Adrenal gland (tissue), 9 donors: ENCODE measurements at regions not wholly inside any gene's neighbourhood (a gene's known extent, or its start where the extent isn't known, plus 50 kb on each side); places are given as distances from the start of the nearest gene placed in this dataset.

Experiments used
- DNase-seq, 7 donors: peaks; one replicate each; pipeline ENCODE4 v3.0.0-alpha.2; 2019 to 2020
- H3K27ac ChIP-seq, 5 donors: fragments of 200-600 bp; sonication (generic) in 4 of 5; 1 replicate in 3 of 5; 2 replicates in 2 of 5; pipeline versions ENCODE4 v1.5.1 to v1.8.0; 2016 to 2020; ENCODE audit warnings: mild to moderate bottlenecking in 1 of 5
- H3K27me3 ChIP-seq: fragments of 200-600 bp; 2 replicates; pipeline ENCODE4 v1.8.0; 2021
- H3K36me3 ChIP-seq, 2 donors: fragments of 200-600 bp; replicated peaks in 1 of 2; 1 replicate in 1 of 2; 2 replicates in 1 of 2; pipeline versions ENCODE4 v1.5.1 to v1.8.0; 2018 to 2022
- H3K4me1 ChIP-seq, 2 donors: fragments of 200-600 bp; replicated peaks in 1 of 2; 1 replicate in 1 of 2; 2 replicates in 1 of 2; pipeline versions ENCODE4 v1.5.1 to v1.8.0; 2018 to 2021
- H3K4me3 ChIP-seq, 4 donors: fragments of 200-600 bp; sonication (generic) in 3 of 4; one replicate each; pipeline ENCODE4 v1.5.1; 2016 to 2018
- H3K9me3 ChIP-seq, 3 donors: fragments of 200-600 bp; sonication (generic) in 1 of 3; replicated peaks in 1 of 3; 1 replicate in 2 of 3; 2 replicates in 1 of 3; pipeline versions ENCODE4 v1.5.1 to v1.8.0; 2016 to 2021
- POLR2A ChIP-seq, 2 donors: fragments of 450-650 bp; IDR thresholded peaks; one replicate each; pipeline ENCODE4 v1.6.1; 2017; ENCODE audit warnings: antibody characterized with exemption in 2 of 2, mild to moderate bottlenecking in 2 of 2, moderate library complexity in 1 of 2
- WGBS, 4 donors: extraction: QIAGEN DNeasy Blood & Tissue Kit in 2 of 4; methylation state at CpG; one replicate each; pipeline versions ENCODE4 v1.1.5 to v1.1.7; 2013 to 2017; 5-methylcytosine and 5-hydroxymethylcytosine counted together
- intact Hi-C, 2 donors: fragments of 100-400 bp; cut with DNase I; formaldehyde crosslinking; loops; one replicate each; pipeline versions ENCODE4 v1.14.1 to v1.15.0; 2022 to 2023
- TF ChIP-seq, protein P1 (sequence below), 6 experiments: fragments of 450-650 bp in 4 of 6; fragments of 200-600 bp in 2 of 6; sonication (generic) in 1 of 6; IDR thresholded peaks; 1 replicate in 5 of 6; 2 replicates in 1 of 6; pipeline versions ENCODE4 v1.5.1 to v1.8.0; 2016 to 2021; ENCODE audit warnings: antibody characterized with exemption in 6 of 6, mild to moderate bottlenecking in 2 of 6, moderate library complexity in 1 of 6
- donor health status: healthy with polysubstance abuse.
- donor health status: Bipolar disorder and iron deficiency.
- donor health status: DM: yes; HTN: yes; CAD: no.
- donor health status: DM: no; HTN: no; CAD: no.
- donor health status: DM: no; HTN: no; CAD: no.

DNA sequence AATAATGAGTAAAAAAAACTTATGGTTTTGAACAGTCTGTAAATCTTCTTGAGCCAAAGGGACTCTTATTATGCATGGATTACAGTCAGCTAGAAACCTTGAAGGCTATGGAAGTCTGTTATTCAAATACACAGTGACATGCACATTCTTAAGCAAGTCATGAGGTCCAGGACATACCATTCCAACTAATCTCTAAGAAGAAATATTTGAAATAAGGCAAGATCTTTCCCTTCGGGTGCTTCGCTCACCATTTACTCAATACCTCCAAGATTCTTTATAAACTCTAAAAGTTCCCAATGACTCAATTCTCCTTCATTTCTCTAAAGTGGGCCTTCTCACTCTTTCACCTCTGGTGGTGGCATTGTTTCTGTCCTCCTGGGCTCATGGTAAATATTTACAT, 811.0 kb downstream of the NR2F1-AS1 start:
- H3K9me3 ChIP-seq: peaks cover 0 to 4% (median 0%) of the 10 kb centered on the region in 3 donors
- TF ChIP-seq, protein P1, sequence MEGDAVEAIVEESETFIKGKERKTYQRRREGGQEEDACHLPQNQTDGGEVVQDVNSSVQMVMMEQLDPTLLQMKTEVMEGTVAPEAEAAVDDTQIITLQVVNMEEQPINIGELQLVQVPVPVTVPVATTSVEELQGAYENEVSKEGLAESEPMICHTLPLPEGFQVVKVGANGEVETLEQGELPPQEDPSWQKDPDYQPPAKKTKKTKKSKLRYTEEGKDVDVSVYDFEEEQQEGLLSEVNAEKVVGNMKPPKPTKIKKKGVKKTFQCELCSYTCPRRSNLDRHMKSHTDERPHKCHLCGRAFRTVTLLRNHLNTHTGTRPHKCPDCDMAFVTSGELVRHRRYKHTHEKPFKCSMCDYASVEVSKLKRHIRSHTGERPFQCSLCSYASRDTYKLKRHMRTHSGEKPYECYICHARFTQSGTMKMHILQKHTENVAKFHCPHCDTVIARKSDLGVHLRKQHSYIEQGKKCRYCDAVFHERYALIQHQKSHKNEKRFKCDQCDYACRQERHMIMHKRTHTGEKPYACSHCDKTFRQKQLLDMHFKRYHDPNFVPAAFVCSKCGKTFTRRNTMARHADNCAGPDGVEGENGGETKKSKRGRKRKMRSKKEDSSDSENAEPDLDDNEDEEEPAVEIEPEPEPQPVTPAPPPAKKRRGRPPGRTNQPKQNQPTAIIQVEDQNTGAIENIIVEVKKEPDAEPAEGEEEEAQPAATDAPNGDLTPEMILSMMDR (IDR thresholded peaks at IDR 0.05): no peak
- no peak for TF ChIP-seq POLR2A (IDR thresholded peaks at IDR 0.05)
- DNase-seq: no peak
- no peaks in the 10 kb centered on the region for H3K27me3 ChIP-seq
- no peak overlapping the region for H3K4me3 ChIP-seq
- H3K4me1 ChIP-seq: no peaks in the 10 kb centered on the region
- no peaks in the 10 kb centered on the region for H3K36me3 ChIP-seq
- no peak overlapping the region for H3K27ac ChIP-seq
- 80 to 89% (median 86%) methylated on average over 2 of the region's 2 CpGs for WGBS, 4 donors
- intact Hi-C loops: no loop called here

DNA sequence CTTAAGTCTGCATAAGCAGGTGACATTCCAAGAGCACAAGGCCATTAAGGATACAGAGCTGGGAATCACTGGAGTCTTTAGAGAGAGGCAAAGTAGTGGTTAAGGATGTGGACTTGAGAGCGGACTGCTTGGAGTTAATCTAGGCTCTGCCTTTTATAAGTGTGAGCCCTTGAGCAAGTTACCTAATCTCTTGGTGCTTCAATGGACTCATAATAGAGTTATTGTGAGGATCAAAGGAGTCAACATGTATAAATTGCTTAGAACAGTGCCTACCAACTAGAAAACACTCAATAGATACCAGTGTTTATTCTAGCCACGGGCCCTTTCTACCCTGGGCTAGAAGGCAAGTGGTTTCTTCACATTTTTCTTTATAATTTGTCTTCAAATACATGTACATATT, 819.4 kb downstream of the NR2F1-AS1 start:
- intact Hi-C loops: no loop called here

DNA sequence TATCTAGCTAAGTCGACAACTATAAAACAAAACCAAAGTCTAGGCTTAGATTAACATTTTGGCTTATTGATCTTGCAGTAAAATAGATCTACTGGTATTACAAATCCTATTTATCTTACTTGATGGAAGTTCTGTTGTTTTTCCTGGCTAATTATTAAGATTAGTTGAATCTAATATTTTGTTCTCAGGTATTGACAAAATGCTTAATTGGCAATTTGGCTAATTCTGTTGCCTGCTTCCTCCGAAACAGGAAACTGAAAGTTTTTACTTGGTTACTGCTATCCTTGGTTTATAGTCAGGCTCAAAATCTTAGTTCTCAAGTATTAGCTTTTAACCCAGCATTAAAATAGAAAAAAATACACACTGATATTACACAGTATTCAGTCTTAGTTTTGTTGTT, 820.5 kb downstream of the NR2F1-AS1 start:
- no peaks in the 10 kb centered on the region for H3K9me3 ChIP-seq
- H3K4me3 ChIP-seq: no peak overlapping the region
- 85 to 95% (median 89%) methylated on average over 2 of the region's 2 CpGs for WGBS, 4 donors
- no peak for DNase-seq
- no peak for TF ChIP-seq POLR2A (IDR thresholded peaks at IDR 0.05)
- TF ChIP-seq, protein P1 (IDR thresholded peaks at IDR 0.05): no peak
- intact Hi-C loops: no loop called here
- no peak overlapping the region for H3K27ac ChIP-seq
- H3K36me3 ChIP-seq: no peaks in the 10 kb centered on the region
- H3K27me3 ChIP-seq: no peaks in the 10 kb centered on the region
- H3K4me1 ChIP-seq: no peaks in the 10 kb centered on the region

More for the DNA sequence above, 819.4 kb downstream of the NR2F1-AS1 start:
- WGBS, 4 donors: 71 to 87% (median 72%) methylated on average over 2 of the region's 2 CpGs
- Histone ChIP-seq H3K4me1 (no peaks in the 10 kb centered on the region), H3K27ac (no peak overlapping the region), H3K4me3 (no peak overlapping the region), H3K36me3 (no peaks in the 10 kb centered on the region), H3K27me3 (no peaks in the 10 kb centered on the region), H3K9me3 (no peaks in the 10 kb centered on the region)
- no peak for DNase-seq
- TF ChIP-seq POLR2A (IDR thresholded peaks at IDR 0.05): no peak
- TF ChIP-seq, protein P1 (IDR thresholded peaks at IDR 0.05): no peak

DNA sequence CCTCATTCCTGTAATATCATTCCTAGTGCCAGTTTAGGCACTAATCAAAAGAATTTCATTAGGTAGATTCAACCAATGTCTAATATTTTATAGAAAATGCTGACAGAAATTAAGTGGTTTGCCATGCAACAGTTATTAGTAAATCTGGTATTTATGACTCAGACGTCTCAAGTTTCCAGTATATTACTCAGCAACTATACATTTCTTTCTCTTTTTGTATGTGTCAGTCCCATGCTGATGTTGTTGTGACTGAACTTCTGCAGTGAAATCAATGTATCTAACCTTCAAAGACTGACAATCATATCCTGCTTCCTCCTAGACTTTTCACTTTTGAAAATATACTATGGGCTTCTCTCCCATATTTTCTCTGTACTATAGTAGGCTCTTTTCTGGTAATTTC, 822.5 kb downstream of the NR2F1-AS1 start:
- H3K9me3 ChIP-seq: no peaks in the 10 kb centered on the region
- TF ChIP-seq POLR2A (IDR thresholded peaks at IDR 0.05): no peak
- TF ChIP-seq, protein P1 (IDR thresholded peaks at IDR 0.05): no peak
- no peak overlapping the region for H3K27ac ChIP-seq
- H3K4me1 ChIP-seq: no peaks in the 10 kb centered on the region
- WGBS, 4 donors: 46 to 69% (median 59%) methylated on average over 1 of the region's 1 CpG
- intact Hi-C loops: no loop called here
- no peaks in the 10 kb centered on the region for H3K27me3 ChIP-seq
- no peak for DNase-seq
- no peaks in the 10 kb centered on the region for H3K36me3 ChIP-seq
- H3K4me3 ChIP-seq: no peak overlapping the region
